ENCODE measurements at regions not wholly inside any gene's neighbourhood (a gene's known extent, or its start where the extent isn't known, plus 50 kb on each side); places are given as distances from the start of the nearest gene placed in this dataset.

- no peak overlapping the region for H3K27ac ChIP-seq
- WGBS, 2 donors (ENCODE audit: low coverage in 1 of 2): 57 to 64% methylated on average over 3 of the region's 6 CpGs
- no peak overlapping the region for H3K4me3 ChIP-seq
- no peaks in the 10 kb centered on the region for H3K36me3 ChIP-seq
- TF ChIP-seq POLR2A (IDR thresholded peaks at IDR 0.05): no peak
- H3K9me3 ChIP-seq: no peaks in the 10 kb centered on the region
- no peak for ATAC-seq
- no peaks in the 10 kb centered on the region for H3K4me1 ChIP-seq
- no peaks in the 10 kb centered on the region for H3K27me3 ChIP-seq
Observed at GRCh38 chr4:169826634-169827187, 69.0 kb upstream of the HPF1 start.

GRCh38 chr4:169823685-169824084, 65.9 kb upstream of the HPF1 start:
- Histone ChIP-seq H3K36me3 (no peaks in the 10 kb centered on the region), H3K27ac (no peak overlapping the region), H3K27me3 (no peaks in the 10 kb centered on the region), H3K4me1 (no peaks in the 10 kb centered on the region), H3K4me3 (no peak overlapping the region), H3K9me3 (no peaks in the 10 kb centered on the region)
- ATAC-seq: no peak
- no peak for TF ChIP-seq CTCF (IDR thresholded peaks at IDR 0.05)
- TF ChIP-seq POLR2AphosphoS5 (IDR thresholded peaks at IDR 0.05): no peak
- TF ChIP-seq POLR2A (IDR thresholded peaks at IDR 0.05): no peak
- TF ChIP-seq EP300 (IDR thresholded peaks at IDR 0.05): no peak
- WGBS, 2 donors (ENCODE audit: low coverage in 1 of 2): 7 to 41% methylated on average over 2 to 5 of the region's 7 CpGs

GRCh38 chr4:169821402-169821801, 63.7 kb upstream of the HPF1 start:
- peaks cover 7% of the 10 kb centered on the region for H3K27me3 ChIP-seq
- H3K4me3 ChIP-seq: no peak overlapping the region
- H3K36me3 ChIP-seq: no peaks in the 10 kb centered on the region
- no peak for ATAC-seq
- no peaks in the 10 kb centered on the region for H3K4me1 ChIP-seq
- no peaks in the 10 kb centered on the region for H3K9me3 ChIP-seq
- TF ChIP-seq POLR2A (IDR thresholded peaks at IDR 0.05) (no peak), CTCF (IDR thresholded peaks at IDR 0.05) (no peak), POLR2AphosphoS5 (IDR thresholded peaks at IDR 0.05) (no peak), EP300 (IDR thresholded peaks at IDR 0.05) (no peak)
- H3K27ac ChIP-seq: no peak overlapping the region

GRCh38 chr4:169818063-169818679, 60.4 kb upstream of the HPF1 start:
- no peak for ATAC-seq
- WGBS, 2 donors (ENCODE audit: low coverage in 1 of 2): 45 to 53% methylated on average over 3 to 6 of the region's 6 CpGs
- Histone ChIP-seq H3K4me3 (no peak overlapping the region), H3K27ac (no peak overlapping the region), H3K4me1 (no peaks in the 10 kb centered on the region), H3K27me3 (peaks cover 13% of the 10 kb centered on the region), H3K36me3 (no peaks in the 10 kb centered on the region), H3K9me3 (no peaks in the 10 kb centered on the region)
- TF ChIP-seq POLR2A (IDR thresholded peaks at IDR 0.05) (no peak), EP300 (IDR thresholded peaks at IDR 0.05) (no peak)

- Histone ChIP-seq H3K4me3 (no peak overlapping the region), H3K27ac (no peak overlapping the region), H3K9me3 (no peaks in the 10 kb centered on the region), H3K27me3 (peaks cover 13% of the 10 kb centered on the region), H3K36me3 (no peaks in the 10 kb centered on the region), H3K4me1 (no peaks in the 10 kb centered on the region)
- no peak for ATAC-seq
- no peak for TF ChIP-seq EP300 (IDR thresholded peaks at IDR 0.05)
- TF ChIP-seq POLR2AphosphoS5 (IDR thresholded peaks at IDR 0.05): no peak
- no peak for TF ChIP-seq CTCF (IDR thresholded peaks at IDR 0.05)
- no peak for TF ChIP-seq POLR2A (IDR thresholded peaks at IDR 0.05)
- 44 to 49% methylated on average over 2 to 3 of the region's 3 CpGs for WGBS, 2 donors (ENCODE audit: low coverage in 1 of 2)
Observed at GRCh38 chr4:169815606-169816005, 57.9 kb upstream of the HPF1 start.

- TF ChIP-seq EP300 (IDR thresholded peaks at IDR 0.05): no peak
- WGBS, 2 donors (ENCODE audit: low coverage in 1 of 2): 15 to 47% methylated on average over 2 of the region's 2 CpGs
- no peak for ATAC-seq
- Histone ChIP-seq H3K36me3 (no peaks in the 10 kb centered on the region), H3K27me3 (peaks cover 6% of the 10 kb centered on the region), H3K9me3 (no peaks in the 10 kb centered on the region), H3K4me1 (peaks cover 0 to 5% (median 0%) of the 10 kb centered on the region in 3 donors), H3K27ac (no peak overlapping the region), H3K4me3 (no peak overlapping the region)
Observed at GRCh38 chr4:169811476-169811875, 53.7 kb upstream of the HPF1 start.

Data from gastroesophageal sphincter (tissue), 4 donors.